Activated CD4-positive, alpha-beta T cell treated with anti-CD3 and anti-CD28 coated beads, Interleukin-2, amount 50 U/mL, for 16 hours (primary cell): ENCODE measurements at regions not wholly inside any gene's neighbourhood (a gene's known extent, or its start where the extent isn't known, plus 50 kb on each side); places are given as distances from the start of the nearest gene placed in this dataset.
A peak's percentile ranks its signal among the peaks of the same experiment; 100 is the strongest.

ENCODE experiments used
- DNase-seq: peaks from one replicate; pipeline ENCODE4 v3.0.0-alpha.2; 2020

GRCh38 chr5:54671681-54672080 is 154.1 kb downstream of the SNX18 start:
- DNase-seq: no peak

- DNase-seq: no peak
Measured at GRCh38 chr5:54671111-54671531, 153.6 kb downstream of the SNX18 start.

GRCh38 chr5:54670281-54670680 is 152.7 kb downstream of the SNX18 start:
- no peak for DNase-seq

GRCh38 chr5:54669845-54670244 is 152.3 kb downstream of the SNX18 start:
- no peak for DNase-seq

- no peak for DNase-seq
Measured at GRCh38 chr5:54669285-54669684, 151.7 kb downstream of the SNX18 start.

- DNase-seq: no peak
Measured at GRCh38 chr5:54668096-54668495, 150.5 kb downstream of the SNX18 start.

GRCh38 chr5:54667136-54667535 is 149.6 kb downstream of the SNX18 start:
- DNase-seq: no peak

- no peak for DNase-seq
Measured at GRCh38 chr5:54663866-54664265, 146.3 kb downstream of the SNX18 start.

GRCh38 chr5:54661111-54661510 is 143.6 kb downstream of the SNX18 start:
- DNase-seq: no peak

GRCh38 chr5:54659700-54660131 is 142.2 kb downstream of the SNX18 start:
- no peak for DNase-seq

GRCh38 chr5:54658010-54658409 is 140.5 kb downstream of the SNX18 start:
- peak; percentile 6 for DNase-seq

GRCh38 chr5:54656261-54656728 is 138.7 kb downstream of the SNX18 start:
- DNase-seq: no peak

- DNase-seq: no peak
Measured at GRCh38 chr5:54655761-54656160, 138.2 kb downstream of the SNX18 start.

GRCh38 chr5:54655266-54655665 is 137.7 kb downstream of the SNX18 start:
- no peak for DNase-seq

- DNase-seq: peak; percentile 10
Measured at GRCh38 chr5:54653956-54654614, 136.5 kb downstream of the SNX18 start.

GRCh38 chr5:54651482-54652076 is 134.0 kb downstream of the SNX18 start:
- DNase-seq: no peak

GRCh38 chr5:54649041-54649504 is 131.5 kb downstream of the SNX18 start:
- no peak for DNase-seq

GRCh38 chr5:54646356-54647101 is 129.0 kb downstream of the SNX18 start:
- peak; percentile 83 for DNase-seq

GRCh38 chr5:54645882-54646355 is 128.4 kb downstream of the SNX18 start:
- no peak for DNase-seq

- DNase-seq: no peak
Measured at GRCh38 chr5:54644226-54644625, 126.7 kb downstream of the SNX18 start.

- DNase-seq: no peak
Measured at GRCh38 chr5:54643685-54644106, 126.1 kb downstream of the SNX18 start.

- DNase-seq: no peak
Measured at GRCh38 chr5:54639621-54640020, 122.1 kb downstream of the SNX18 start.

GRCh38 chr5:54638106-54638505 is 120.5 kb downstream of the SNX18 start:
- DNase-seq: no peak

GRCh38 chr5:54637654-54638053 is 120.1 kb downstream of the SNX18 start:
- no peak for DNase-seq
